ENCODE measurements at regions not wholly inside any gene's neighbourhood (a gene's known extent, or its start where the extent isn't known, plus 50 kb on each side); places are given as distances from the start of the nearest gene placed in this dataset.
A peak's percentile ranks its signal among the peaks of the same experiment; 100 is the strongest.

GRCh38 chr11:134795017-134795416, 383.0 kb upstream of the B3GAT1 start:
- in situ Hi-C loops (cut with HindIII; ENCODE audit: low sequenced_read_pairs), result no loop called here
- DNase-seq (ENCODE audit: low spot score), result no peak

GRCh38 chr11:134794192-134794591, 382.1 kb upstream of the B3GAT1 start:
- no peak for DNase-seq (ENCODE audit: low spot score)
- in situ Hi-C loops (cut with HindIII; ENCODE audit: low sequenced_read_pairs), result no loop called here

GRCh38 chr11:134792677-134793076, 380.6 kb upstream of the B3GAT1 start:
- in situ Hi-C loops (cut with HindIII; ENCODE audit: low sequenced_read_pairs), result no loop called here

GRCh38 chr11:134792044-134792443, 380.0 kb upstream of the B3GAT1 start:
- in situ Hi-C loops (cut with HindIII; ENCODE audit: low sequenced_read_pairs), result no loop called here
- DNase-seq (ENCODE audit: low spot score), result no peak

More at GRCh38 chr11:134792677-134793076, 380.6 kb upstream of the B3GAT1 start:
- no peak for DNase-seq (ENCODE audit: low spot score)

- in situ Hi-C loops (cut with HindIII; ENCODE audit: low sequenced_read_pairs), result no loop called here
- DNase-seq (ENCODE audit: low spot score), result no peak
Observed at GRCh38 chr11:134791102-134791501, 379.1 kb upstream of the B3GAT1 start.

GRCh38 chr11:134789104-134789503, 377.1 kb upstream of the B3GAT1 start:
- no peak for DNase-seq (ENCODE audit: low spot score)
- in situ Hi-C loops (cut with HindIII; ENCODE audit: low sequenced_read_pairs), result no loop called here

- in situ Hi-C loops (cut with HindIII; ENCODE audit: low sequenced_read_pairs), result no loop called here
- peak; percentile 71 for DNase-seq (ENCODE audit: low spot score)
Observed at GRCh38 chr11:134786636-134787035, 374.6 kb upstream of the B3GAT1 start.

- no peak for DNase-seq (ENCODE audit: low spot score)
- in situ Hi-C loops (cut with HindIII; ENCODE audit: low sequenced_read_pairs), result no loop called here
Observed at GRCh38 chr11:134785660-134786284, 373.7 kb upstream of the B3GAT1 start.

GRCh38 chr11:134785059-134785458, 373.0 kb upstream of the B3GAT1 start:
- no peak for DNase-seq (ENCODE audit: low spot score)
- in situ Hi-C loops (cut with HindIII; ENCODE audit: low sequenced_read_pairs), result no loop called here

GRCh38 chr11:134784568-134784967, 372.5 kb upstream of the B3GAT1 start:
- no peak for DNase-seq (ENCODE audit: low spot score)
- in situ Hi-C loops (cut with HindIII; ENCODE audit: low sequenced_read_pairs), result no loop called here

GRCh38 chr11:134784046-134784445, 372.0 kb upstream of the B3GAT1 start:
- in situ Hi-C loops (cut with HindIII; ENCODE audit: low sequenced_read_pairs), result no loop called here
- DNase-seq (ENCODE audit: low spot score), result no peak

GRCh38 chr11:134783234-134783633, 371.2 kb upstream of the B3GAT1 start:
- DNase-seq (ENCODE audit: low spot score), result no peak
- in situ Hi-C loops (cut with HindIII; ENCODE audit: low sequenced_read_pairs), result no loop called here

GRCh38 chr11:134781380-134781866, 369.4 kb upstream of the B3GAT1 start:
- DNase-seq (ENCODE audit: low spot score), result no peak
- in situ Hi-C loops (cut with HindIII; ENCODE audit: low sequenced_read_pairs), result no loop called here

GRCh38 chr11:134780486-134781147, 368.6 kb upstream of the B3GAT1 start:
- in situ Hi-C loops (cut with HindIII; ENCODE audit: low sequenced_read_pairs), result no loop called here
- DNase-seq (ENCODE audit: low spot score), result no peak

GRCh38 chr11:134779179-134779578, 367.1 kb upstream of the B3GAT1 start:
- DNase-seq (ENCODE audit: low spot score), result no peak
- in situ Hi-C loops (cut with HindIII; ENCODE audit: low sequenced_read_pairs), result no loop called here

- in situ Hi-C loops (cut with HindIII; ENCODE audit: low sequenced_read_pairs), result no loop called here
- no peak for DNase-seq (ENCODE audit: low spot score)
Observed at GRCh38 chr11:134768463-134768862, 356.4 kb upstream of the B3GAT1 start.

- DNase-seq (ENCODE audit: low spot score), result no peak
- in situ Hi-C loops (cut with HindIII; ENCODE audit: low sequenced_read_pairs), result no loop called here
Observed at GRCh38 chr11:134765565-134765964, 353.5 kb upstream of the B3GAT1 start.

- no peak for DNase-seq (ENCODE audit: low spot score)
- in situ Hi-C loops (cut with HindIII; ENCODE audit: low sequenced_read_pairs), result no loop called here
Observed at GRCh38 chr11:134764966-134765365, 352.9 kb upstream of the B3GAT1 start.

GRCh38 chr11:134764367-134764766, 352.3 kb upstream of the B3GAT1 start:
- no peak for DNase-seq (ENCODE audit: low spot score)
- in situ Hi-C loops (cut with HindIII; ENCODE audit: low sequenced_read_pairs), result no loop called here

- in situ Hi-C loops (cut with HindIII; ENCODE audit: low sequenced_read_pairs), result no loop called here
- peak; percentile 3 for DNase-seq (ENCODE audit: low spot score)
Observed at GRCh38 chr11:134763030-134763388, 351.0 kb upstream of the B3GAT1 start.
